Stimulated activated naive CD4-positive, alpha-beta T cell treated with Interleukin-2 at 50 U/mL for 16 hours (primary cell): ENCODE measurements at regions not wholly inside any gene's neighbourhood (a gene's known extent, or its start where the extent isn't known, plus 50 kb on each side); places are given as distances from the start of the nearest gene placed in this dataset.

Experiments used
- DNase-seq: peaks from one replicate; lab custom pipeline; 2025; lab: John Stamatoyannopoulos, UW

DNA sequence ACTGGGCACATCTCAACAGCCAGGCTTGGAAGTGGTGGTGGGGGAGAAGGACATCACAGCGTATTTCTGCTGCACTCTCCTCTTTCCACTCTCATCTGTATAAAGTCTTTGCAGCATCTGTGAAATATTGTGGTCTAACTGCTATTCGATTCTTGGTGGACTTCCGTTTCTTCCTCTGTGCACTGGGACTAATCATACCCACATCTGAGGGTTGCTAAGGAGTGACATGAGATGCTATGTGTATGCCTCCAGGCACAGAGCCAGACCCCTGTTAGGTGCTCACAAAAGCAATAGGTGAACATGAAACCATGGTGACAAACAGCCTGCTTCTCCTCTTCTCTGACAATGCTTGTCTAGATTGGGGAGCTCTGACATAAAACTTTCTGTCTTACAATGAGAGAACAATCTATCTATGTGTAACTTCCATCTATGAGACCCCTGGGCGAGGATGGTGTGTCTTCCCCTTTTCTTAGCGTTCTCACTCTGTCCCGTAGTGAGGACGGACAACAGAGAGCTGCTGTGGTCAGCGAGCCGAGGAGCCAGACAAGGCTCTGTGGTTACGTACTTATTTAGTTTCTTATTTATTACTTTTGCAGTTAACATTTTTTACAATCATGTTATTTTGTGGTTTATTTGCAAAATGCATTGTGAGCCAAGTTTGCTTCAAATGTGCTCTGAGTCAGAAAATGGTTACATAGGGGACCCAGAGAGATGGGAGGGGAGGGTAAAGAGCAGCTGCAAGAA, 196.7 kb upstream of the TPRG1 start:
- DNase-seq = no peak

DNA sequence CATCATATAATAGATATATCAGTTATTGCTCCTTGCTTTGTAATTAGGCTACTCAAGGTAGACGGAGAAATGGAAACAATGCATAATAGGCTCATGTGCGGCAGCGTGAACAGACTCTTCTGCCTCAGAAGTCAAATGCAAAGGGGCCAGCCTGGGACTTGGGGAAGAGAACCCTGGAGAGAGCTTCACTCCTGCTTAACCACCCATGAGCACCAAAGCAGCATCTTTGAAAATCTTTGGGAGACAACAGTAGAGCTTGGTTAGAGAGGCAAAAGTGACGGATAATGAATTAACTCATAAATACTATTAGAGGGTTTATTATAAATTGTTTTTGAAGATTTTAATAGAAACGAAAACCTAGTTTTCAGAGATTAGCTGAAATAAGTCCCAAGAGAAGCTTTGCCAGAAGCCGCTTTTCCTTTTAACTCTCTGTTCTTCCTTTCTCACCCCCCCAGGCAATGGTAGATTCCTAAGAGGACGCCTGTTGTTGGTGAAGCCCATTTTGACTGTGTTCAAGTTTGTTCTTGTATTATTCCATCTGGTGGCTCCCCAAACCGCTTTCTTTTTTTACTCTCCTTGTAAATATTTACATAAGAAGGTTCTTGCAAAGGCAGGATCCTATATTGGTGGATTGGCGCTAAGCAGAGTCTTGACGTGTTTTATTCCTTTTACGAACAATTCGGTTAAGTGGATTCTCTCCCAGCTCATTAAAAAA, 196.0 kb upstream of the TPRG1 start:
- no peak for DNase-seq

GRCh38 chr3:188976407-188976806, 195.4 kb upstream of the TPRG1 start:
- DNase-seq = no peak

DNA sequence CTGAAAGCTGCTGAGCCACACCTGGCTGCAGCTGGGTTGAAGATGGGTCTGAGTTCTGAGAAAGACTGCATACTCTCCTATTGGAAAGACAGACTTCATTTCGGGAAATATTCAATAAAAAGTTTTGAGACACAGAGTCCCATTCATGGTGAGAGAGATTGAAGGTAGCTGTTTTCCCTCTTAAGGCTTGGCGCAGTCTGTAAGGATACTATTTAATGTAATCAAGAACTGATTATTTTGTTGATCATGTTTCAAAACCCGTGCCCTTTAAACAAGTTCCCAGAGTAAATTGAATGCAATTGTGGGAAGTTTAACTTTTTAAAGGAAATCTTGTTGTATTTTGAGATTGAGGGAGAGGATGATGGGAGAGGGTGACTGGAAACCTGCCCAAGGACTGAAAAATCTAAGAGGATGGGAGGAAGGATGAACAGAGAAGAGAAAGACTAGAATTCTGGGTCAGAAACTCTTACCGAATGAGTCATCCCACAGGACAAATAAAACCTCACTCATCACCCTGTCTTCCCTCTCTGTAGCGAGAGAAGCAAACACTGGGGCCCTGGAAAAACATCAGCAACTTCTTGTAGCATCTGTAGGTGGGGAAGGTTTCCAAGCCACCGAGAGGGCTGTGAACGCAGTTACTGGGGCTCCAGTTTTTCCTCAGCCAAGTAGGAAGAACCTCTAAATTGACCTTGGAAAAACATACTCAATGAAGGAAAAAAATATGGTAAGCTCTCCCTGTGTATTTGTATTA, 193.2 kb upstream of the TPRG1 start:
- DNase-seq = no peak

GRCh38 chr3:188979248-188979647, 192.5 kb upstream of the TPRG1 start:
- DNase-seq = no peak

DNA sequence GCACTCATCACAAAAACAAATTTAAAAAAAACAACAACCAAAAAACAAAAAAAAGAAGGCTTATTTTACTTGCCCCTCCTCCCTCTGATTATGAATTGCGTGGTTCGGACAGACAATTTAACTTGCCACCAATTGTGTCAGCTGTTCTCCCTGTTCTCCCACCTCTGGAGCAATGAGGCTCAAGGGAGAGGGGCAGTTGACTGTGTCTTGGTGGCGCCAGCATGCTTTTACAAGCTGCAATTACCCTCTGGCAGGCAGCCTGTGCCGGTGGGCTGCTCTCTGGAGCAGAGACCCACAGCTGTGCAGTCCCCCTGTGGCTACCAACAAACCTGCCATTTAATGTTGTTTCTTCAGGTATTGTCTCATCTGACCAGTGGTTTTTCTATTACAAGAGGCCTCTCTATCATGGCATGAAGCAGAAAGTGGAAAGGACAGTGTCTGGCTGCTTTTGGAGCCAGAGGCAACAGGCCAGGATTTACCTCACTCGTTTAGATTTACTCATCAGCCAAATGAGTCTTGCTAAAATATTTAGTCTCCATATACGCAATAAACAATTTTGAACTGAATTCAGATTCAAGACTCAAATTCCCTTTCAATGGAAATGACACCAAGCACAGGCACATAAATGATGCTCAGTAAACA, 192.0 kb upstream of the TPRG1 start:
- no peak for DNase-seq

- no peak for DNase-seq
Observed at GRCh38 chr3:188993181-188993580, 178.6 kb upstream of the TPRG1 start.

- no peak for DNase-seq
Observed at GRCh38 chr3:189001559-189001958, 170.2 kb upstream of the TPRG1 start.

- DNase-seq = no peak
Observed at GRCh38 chr3:189003410-189003809, 168.4 kb upstream of the TPRG1 start.

DNA sequence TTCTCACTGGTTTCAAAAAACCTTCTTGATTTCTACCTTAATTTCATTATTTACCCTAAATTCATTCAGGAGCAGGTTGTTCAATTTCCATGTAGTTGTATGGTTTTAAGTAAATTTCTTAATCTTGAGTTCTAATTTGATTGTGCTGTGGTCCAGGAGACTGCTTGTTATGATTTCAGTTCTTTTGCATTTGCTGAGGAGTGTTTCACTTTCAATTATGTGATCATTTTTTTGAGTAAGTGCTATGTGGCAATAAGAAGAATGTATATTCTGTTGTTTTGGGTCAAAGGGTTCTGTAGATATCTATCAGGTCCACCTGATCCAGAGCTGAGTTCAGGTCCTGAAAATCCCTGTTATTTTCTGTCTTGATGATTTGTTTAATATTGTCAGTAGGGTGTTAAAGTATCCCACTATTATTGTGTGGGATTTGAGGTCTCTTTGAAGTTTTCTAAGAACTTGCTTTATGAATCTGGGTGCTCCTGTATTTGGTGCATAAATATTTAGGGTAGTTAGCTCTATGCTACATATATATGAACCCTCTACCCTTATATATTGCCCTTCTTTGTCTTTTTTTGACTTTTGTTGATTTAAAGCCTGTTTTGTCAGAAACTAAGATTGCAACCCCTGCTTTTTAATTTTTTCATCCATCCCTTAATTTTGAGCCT, 158.4 kb upstream of the TPRG1 start:
- DNase-seq = no peak

- DNase-seq = no peak
Observed at GRCh38 chr3:189014526-189014925, 157.2 kb upstream of the TPRG1 start.

- peak; percentile 1 for DNase-seq
Observed at GRCh38 chr3:189022576-189023466, 148.9 kb upstream of the TPRG1 start.

- no peak for DNase-seq
Observed at GRCh38 chr3:189025866-189026265, 145.9 kb upstream of the TPRG1 start.

DNA sequence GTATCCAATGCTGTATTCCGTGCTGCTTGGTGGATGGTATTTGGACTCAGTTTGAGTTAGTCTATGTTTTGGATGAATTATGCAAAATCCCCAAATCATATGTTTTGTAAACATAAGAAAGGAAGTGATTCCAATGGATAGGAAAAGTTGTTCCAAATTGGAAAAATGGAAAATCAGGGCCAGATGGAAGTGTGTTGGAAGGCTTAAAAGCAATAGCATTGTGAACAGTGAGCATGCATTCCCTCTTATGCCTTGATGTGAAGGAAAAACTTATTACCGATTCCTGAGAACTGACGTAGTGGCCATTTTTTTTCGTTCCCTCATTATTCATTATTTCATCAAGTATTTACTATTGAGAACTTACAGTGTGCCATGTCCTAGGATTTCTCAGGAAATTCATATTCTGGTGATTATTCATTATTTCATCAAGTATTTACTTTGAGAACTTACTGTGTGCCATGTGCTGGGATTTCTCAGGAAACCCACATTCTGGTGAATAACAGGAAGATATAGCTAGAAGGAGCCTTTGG, 144.1 kb upstream of the TPRG1 start:
- DNase-seq = no peak

DNA sequence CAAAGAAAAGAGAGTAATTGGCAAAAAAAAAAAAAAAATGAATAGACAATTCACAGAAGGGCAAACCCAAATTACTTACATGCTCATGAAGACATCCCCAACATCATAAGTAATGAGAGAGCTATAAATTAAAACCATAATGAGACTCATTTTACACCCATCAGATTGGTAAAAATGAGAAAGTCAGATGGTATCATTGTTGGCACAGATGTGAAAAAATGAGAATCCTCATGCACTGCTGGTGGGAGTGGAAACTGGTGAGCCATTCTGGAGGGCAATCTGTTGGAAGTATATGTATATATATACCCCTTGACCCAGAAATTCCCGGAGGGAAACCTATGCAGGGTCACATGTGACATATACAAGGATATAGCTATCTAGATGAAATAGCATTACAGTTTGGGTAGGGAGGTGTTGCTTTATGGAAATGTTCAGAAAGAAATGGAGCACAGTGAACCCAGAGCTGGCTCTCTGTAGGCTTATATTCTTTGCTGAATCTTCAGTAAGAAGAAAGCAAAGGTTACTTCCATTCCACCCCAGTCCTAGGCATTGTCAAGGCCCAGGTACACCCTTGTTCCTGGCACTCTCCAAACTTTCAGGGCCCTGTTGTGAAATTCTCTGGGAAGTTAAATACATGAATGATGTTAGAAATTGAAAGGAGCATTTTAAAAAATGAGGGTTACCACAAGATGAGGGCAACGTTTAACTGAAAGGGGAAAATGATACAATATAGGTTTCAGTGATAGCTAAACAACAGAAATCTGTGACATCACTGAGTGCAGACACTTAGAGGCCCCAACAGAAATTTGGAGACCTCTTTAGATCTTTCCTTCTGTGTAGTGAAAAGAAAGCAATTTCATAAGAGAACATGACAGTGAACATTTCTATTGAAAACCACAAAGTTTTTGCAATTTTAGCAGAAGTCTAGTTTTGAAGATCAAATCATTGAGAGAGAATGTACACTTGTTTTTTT, 132.7 kb upstream of the TPRG1 start:
- DNase-seq = no peak

- no peak for DNase-seq
Observed at GRCh38 chr3:189040656-189041335, 131.0 kb upstream of the TPRG1 start.

DNA sequence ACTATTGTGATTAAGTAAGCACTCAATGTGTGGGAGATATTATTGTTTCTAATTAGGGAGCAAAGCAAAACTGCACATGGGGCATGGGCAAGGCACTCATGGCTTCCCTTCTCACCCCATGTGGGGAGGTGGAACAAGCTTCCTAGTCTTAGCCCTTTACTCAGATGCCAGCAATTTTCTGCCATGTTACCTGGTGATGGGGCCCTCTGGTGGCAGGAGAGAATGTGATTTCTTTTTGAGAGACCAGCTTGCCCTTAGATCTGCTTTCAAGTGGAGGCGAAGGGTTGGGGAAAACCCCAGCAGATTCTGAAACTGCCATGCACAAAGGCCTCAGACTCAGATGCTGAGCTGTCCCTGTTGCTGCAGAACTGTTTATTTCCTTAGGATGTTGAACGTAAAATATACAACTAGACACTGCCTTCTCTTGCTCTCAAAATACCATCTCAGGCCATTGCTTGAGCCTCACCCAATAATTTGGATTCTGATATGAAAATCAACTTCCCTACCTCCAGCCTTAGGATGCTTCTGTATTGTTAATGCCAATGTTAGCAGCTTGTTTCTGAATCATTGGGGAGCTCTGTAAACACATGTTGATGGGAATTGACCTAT, 130.2 kb upstream of the TPRG1 start:
- peak; percentile 72 for DNase-seq

- no peak for DNase-seq
Observed at GRCh38 chr3:189042832-189043231, 128.9 kb upstream of the TPRG1 start.
